MCF 10A (cell line): ENCODE measurements at regions not wholly inside any gene's neighbourhood (a gene's known extent, or its start where the extent isn't known, plus 50 kb on each side); places are given as distances from the start of the nearest gene placed in this dataset.

Experiments used
- BruUV-seq: library from RNA; stranded (reverse); fragments of 400-500 nt; replicated peaks from 2 replicates; lab custom pipeline; 2021; lab: Mats Ljungman, UMichigan
- CTCF ChIA-PET: fragments of 300-600 bp; sonication (Branson Sonifier 250); formaldehyde crosslinking; extraction: SDS; loops from one replicate; lab custom pipeline; 2021; ENCODE audit warnings: antibody characterized with exemption, inconsistent platforms; lab: Yijun Ruan, JAX
- POLR2A ChIA-PET: fragments of 300-600, 350-650 bp; sonication (Branson Sonifier 250); formaldehyde crosslinking; extraction: SDS; loops from one replicate; lab custom pipeline; 2020; ENCODE audit warnings: antibody characterized with exemption, inconsistent platforms; lab: Yijun Ruan, JAX
- DNase-seq: peaks from one replicate; pipeline ENCODE4 v3.0.0-alpha.2; 2018; ENCODE audit not compliant: unreplicated experiment
- H3K27ac Mint-ChIP-seq: one replicate; pipeline ENCODE4 v1.8.0; 2022; ENCODE audit warnings: mild to moderate bottlenecking, low read depth, mixed read lengths; ENCODE audit not compliant: unreplicated experiment
- H3K27me3 Mint-ChIP-seq: one replicate; pipeline ENCODE4 v1.8.0; 2022; ENCODE audit warnings: mixed read lengths; ENCODE audit not compliant: insufficient read depth, unreplicated experiment
- H3K36me3 Mint-ChIP-seq: one replicate; pipeline ENCODE4 v1.8.0; 2022; ENCODE audit warnings: mild to moderate bottlenecking, moderate library complexity, mixed read lengths; ENCODE audit not compliant: insufficient read depth, unreplicated experiment
- H3K4me1 Mint-ChIP-seq: one replicate; pipeline ENCODE4 v1.8.0; 2022; ENCODE audit warnings: mixed read lengths; ENCODE audit not compliant: insufficient read depth, unreplicated experiment
- H3K4me3 Mint-ChIP-seq: one replicate; pipeline ENCODE4 v1.8.0; 2022; ENCODE audit warnings: mild to moderate bottlenecking, moderate library complexity, mixed read lengths; ENCODE audit not compliant: unreplicated experiment
- H3K9me3 Mint-ChIP-seq: one replicate; pipeline ENCODE4 v1.8.0; 2022; ENCODE audit warnings: mixed read lengths; ENCODE audit not compliant: unreplicated experiment
- CTCF ChIP-seq: fragments of 200-600 bp; IDR thresholded peaks from one replicate; pipeline ENCODE4 v1.8.0; 2022; ENCODE audit warnings: antibody characterized with exemption, mild to moderate bottlenecking; ENCODE audit not compliant: unreplicated experiment
- intact Hi-C: fragments of 100-400 bp; cut with micrococcal nuclease; formaldehyde crosslinking; loops from 2 replicates; pipeline ENCODE4 v1.14.1; 2022

GRCh38 chr5:83827111-83827557 is 106.5 kb upstream of the HAPLN1 start:
- BruUV-seq = no TSS peak
- no peak for TF ChIP-seq CTCF
- Mint-ChIP-seq H3K4me1 (peaks cover 7% of the 10 kb centered on the region), H3K36me3 (no peaks in the 10 kb centered on the region), H3K27ac (no peak overlapping the region), H3K9me3 (no peaks in the 10 kb centered on the region), H3K27me3 (peaks cover 49% of the 10 kb centered on the region), H3K4me3 (no peak overlapping the region)
- ChIA-PET POLR2A (no interaction called here), CTCF (no interaction called here)
- intact Hi-C loops = no loop called here
- peak; percentile 63 for DNase-seq

GRCh38 chr5:83817591-83817990 is 96.9 kb upstream of the HAPLN1 start:
- Mint-ChIP-seq H3K36me3 (no peaks in the 10 kb centered on the region), H3K27me3 (peaks cover 26% of the 10 kb centered on the region), H3K4me1 (no peaks in the 10 kb centered on the region), H3K9me3 (peaks cover 9% of the 10 kb centered on the region), H3K27ac (no peak overlapping the region), H3K4me3 (no peak overlapping the region)
- no TSS peak for BruUV-seq
- intact Hi-C loops = no loop called here
- ChIA-PET CTCF (no interaction called here), POLR2A (no interaction called here)
- no peak for TF ChIP-seq CTCF
- no peak for DNase-seq

GRCh38 chr5:83815661-83816060 is 95.0 kb upstream of the HAPLN1 start:
- no TSS peak for BruUV-seq

GRCh38 chr5:83810511-83810910 is 89.9 kb upstream of the HAPLN1 start:
- Mint-ChIP-seq H3K27ac (no peak overlapping the region), H3K27me3 (peaks cover 22% of the 10 kb centered on the region), H3K4me3 (no peak overlapping the region), H3K9me3 (no peaks in the 10 kb centered on the region), H3K4me1 (no peaks in the 10 kb centered on the region), H3K36me3 (no peaks in the 10 kb centered on the region)
- no peak for DNase-seq
- ChIA-PET CTCF (no interaction called here), POLR2A (no interaction called here)
- intact Hi-C loops = no loop called here
- no TSS peak for BruUV-seq
- no peak for TF ChIP-seq CTCF

More at GRCh38 chr5:83815661-83816060, 95.0 kb upstream of the HAPLN1 start:
- Mint-ChIP-seq H3K27me3 (peaks cover 22% of the 10 kb centered on the region), H3K4me3 (no peak overlapping the region), H3K27ac (no peak overlapping the region), H3K4me1 (no peaks in the 10 kb centered on the region), H3K9me3 (peaks cover 9% of the 10 kb centered on the region), H3K36me3 (no peaks in the 10 kb centered on the region)
- CTCF ChIA-PET = no interaction called here
- no peak for TF ChIP-seq CTCF
- intact Hi-C loops = no loop called here
- POLR2A ChIA-PET = no interaction called here
- DNase-seq = no peak
